ENCODE measurements at regions not wholly inside any gene's neighbourhood (a gene's known extent, or its start where the extent isn't known, plus 50 kb on each side); places are given as distances from the start of the nearest gene placed in this dataset.
"Not testable (repeated sequence)": the region's sequence is repeated elsewhere in the genome, so short reads cannot be mapped to it uniquely, and the experiment has no call there.

DNA sequence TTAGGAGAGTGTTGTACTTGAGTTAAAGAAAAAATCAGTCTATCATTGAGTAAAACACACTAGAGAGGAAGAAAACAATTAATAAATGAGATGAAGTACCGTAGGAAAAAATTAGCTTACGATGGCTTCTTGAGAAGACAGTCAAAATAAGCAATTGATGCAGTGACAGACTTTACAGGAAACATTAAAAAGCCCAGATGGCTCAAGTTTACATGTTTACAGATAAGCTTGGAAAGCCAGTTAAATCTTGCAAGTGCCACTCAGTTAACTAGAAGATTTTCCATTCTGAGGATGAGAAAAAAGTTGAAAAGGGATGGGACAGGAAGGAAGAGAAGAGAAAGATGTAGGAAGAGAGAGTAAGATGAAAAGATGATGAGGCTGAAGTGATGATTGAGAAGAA lies 288.8 kb upstream of the FERMT1 start:
- no peak for DNase-seq

DNA sequence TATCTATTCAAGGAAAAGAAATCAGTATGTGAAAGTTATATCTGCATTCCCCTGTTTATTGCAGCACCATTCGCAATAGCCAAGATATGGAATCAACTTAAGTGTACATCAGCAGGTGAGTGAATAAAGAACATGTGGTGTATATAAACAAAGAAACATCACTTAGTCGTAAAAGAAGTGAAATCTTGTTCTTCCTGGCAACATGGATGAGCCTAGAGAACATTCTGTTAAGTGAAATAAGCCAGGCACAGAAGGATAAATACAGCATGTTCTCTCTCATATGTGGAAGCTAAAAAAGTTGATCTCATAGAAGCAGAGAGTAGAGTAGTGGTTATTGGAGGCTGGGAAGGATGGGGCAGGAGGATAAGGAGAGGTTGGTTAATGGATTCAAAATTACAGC lies 287.9 kb upstream of the FERMT1 start:
- no peak for DNase-seq

DNA sequence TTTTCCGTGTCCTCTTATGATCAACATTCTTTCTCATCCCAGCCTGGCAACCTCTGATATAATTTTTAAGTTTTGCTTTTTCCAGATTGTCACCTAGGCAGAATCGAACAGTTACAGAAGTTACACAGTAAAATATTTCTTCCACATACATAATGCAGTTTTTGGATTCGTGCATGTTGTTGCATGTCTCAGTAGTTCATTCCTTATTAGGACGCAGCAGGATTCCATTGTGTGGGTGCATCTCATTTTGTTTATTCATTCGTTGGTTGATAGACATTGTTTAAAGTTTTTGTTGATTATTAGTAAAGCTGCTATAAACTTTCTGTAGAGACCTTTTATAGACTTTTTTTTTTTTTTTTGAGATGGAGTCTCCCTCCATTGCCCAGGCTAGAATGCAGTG lies 284.3 kb upstream of the FERMT1 start:
- no peak for DNase-seq

DNA sequence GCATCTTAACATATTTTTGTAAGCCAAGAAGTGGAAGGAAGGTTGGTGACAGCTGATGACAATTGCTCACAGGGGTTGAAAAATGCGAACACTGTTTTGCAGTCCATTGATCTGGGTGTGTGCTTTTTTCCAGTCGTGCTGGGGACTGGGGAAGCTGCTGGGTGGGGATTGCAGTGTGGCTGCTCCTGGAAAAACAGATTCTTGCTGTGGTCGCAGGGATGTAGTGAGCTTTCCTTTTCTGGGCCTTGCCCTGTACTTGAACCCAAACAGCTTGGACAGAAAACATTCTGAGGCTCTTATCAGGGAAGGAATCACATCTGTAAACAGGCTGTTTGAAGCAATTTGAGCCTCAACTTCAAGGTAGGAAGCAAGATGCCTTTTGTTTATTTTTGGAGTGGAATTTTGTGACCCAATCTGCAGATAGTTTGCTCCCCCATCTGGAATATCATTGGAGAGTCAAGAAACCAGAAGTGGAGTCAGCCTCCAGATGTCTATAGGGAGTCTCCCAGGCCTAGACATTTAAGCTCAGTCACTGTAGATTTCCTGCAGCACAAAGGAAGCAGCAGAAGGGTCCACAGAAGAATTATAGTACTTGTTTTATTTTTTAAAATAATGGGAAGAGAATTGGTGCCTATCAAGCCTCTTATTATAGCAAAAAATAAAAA lies 279.2 kb upstream of the FERMT1 start:
- DNase-seq = peak; percentile 35

DNA sequence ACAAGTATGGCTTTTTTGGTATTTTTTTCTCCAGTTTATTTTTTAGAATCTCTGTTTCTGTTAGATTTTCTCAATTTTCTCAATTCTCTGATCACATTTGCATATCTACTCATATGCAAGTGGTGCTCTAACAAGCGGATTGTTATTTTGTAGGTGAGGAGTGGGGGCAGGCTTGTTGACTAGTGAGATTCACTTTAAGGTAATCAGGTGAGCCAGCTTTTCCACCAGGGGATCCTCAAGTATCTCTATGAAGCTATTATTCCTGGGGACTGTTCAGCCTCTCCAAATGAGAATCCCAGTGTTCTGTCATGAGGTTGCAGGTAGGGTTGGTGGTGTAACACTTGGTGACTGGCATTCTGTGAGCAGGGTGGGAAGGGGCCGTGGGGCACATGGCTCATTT lies 274.3 kb upstream of the FERMT1 start:
- DNase-seq = peak; percentile 52

DNA sequence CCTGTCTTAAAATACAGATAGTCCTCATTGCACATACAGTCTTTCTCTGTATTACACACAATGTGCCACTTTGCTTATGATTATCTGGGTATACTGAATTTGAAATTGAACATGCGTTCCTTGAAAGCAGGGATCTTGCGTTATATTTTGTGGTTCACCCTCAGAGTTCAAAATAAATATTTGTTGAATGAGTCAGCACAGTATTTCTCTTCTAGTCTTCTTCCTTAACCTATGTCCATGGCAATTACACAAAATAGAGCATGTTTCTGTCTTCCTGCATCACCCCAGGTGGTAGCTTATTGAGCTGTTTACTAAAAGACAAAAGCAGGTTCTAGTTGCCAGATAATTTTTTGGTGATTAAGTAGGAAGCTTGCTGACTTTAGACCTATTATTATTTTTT lies 272.9 kb upstream of the FERMT1 start:
- DNase-seq = peak; percentile 97

DNA sequence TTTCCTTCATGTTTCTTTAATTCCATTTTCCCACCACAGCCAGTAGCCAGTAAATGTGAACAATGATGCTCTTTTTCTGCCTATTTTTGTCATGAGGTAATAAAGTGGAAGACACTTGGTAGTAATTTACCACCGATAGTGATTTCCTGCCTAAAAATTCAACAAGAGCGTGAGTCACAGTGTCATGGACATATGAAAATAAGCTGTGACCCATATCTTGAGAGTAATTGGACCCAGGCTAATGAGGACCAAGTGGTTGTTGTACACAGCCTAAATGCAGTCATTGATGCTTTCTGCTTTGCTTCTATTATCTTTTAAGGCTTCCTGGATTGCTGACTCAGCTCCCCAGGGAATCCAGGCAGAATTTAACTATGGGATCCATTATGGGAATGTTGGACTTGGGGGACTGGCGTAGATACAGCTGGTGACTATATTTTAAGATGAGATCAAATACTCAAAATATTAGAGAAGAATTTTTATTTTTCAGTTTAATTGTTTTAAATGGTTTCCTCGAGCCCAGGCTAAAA lies 265.9 kb upstream of the FERMT1 start:
- DNase-seq = no peak

DNA sequence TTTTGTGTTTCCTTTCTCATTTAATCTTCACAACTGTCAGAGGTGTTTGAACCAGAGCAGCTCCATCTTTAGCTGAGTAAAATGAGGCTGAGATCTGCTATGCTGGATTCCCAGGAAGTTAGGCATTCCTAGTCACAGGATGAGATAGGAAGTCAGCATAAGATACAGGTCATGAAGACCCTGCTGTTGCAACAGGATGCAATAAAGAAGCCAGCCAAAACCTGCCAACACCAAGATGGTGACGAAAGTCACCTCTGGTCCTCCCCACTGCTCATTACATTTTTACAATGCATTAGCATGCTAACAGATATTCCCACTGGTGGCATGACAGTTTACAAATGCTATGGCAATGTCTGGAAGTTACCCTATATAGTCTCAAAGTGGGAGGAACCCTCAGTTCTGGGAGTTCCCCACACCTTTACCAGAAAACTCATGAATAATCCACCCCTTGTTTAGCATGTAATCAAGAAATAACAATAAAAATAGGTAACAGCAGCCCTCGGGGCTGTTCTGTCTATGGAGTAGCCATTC lies 262.2 kb upstream of the FERMT1 start:
- DNase-seq = no peak

DNA sequence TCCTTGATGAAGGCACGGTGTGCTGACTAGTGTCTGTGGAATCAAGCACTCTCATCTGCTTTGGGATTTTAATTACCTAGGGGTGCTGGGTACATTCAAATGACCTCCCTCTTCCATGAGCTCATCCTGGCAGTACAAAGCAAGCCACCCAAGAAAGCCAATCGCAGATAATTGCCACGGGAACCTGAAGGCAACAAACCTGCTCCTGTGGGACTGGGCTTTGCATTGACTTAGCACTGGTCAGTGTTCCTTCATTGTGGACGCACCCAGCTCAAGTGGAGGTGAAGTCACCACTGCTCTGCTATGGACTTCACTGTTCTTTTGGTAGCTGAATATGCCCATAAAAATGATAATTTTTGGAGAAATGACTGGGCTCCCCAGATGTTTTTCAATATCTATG lies 261.6 kb upstream of the FERMT1 start:
- peak; percentile 49 for DNase-seq

DNA sequence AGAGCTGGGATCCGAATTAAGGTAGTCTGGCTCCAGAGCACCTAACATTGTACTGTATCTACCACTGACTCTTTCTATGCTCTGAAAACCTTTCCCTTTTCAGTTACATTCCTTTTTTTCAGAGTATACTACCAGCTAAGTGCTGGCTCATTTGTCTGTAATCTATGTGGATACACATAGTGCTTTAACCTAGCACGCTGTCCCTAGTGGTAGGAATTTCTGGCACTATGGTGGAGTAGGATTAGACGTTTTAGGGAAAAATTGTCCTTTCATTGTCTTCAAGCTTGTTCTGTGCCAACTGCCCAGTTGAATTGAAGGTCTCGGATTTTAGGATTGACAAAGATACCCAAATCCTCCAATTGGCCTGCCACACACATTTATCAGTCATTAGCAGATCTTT lies 259.1 kb upstream of the FERMT1 start:
- DNase-seq = no peak

DNA sequence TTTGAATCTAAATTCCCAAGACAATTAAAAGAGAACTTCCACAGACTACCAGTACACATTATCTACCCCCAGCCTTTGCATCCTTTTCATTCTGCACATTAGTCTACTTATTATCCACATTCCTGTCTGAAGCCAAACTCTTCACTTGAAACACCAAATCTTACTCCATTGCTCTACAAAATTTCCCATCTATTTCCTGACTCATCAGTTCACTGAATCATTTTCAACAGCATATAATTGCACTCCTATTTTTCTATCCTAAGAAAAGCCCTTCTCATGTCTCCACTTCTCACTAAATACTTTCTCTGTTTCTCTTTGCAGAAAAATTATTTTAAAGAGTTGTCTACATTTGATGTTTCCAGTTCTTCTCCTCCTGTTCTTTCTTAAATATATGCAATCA lies 239.4 kb upstream of the FERMT1 start:
- DNase-seq = no peak

DNA sequence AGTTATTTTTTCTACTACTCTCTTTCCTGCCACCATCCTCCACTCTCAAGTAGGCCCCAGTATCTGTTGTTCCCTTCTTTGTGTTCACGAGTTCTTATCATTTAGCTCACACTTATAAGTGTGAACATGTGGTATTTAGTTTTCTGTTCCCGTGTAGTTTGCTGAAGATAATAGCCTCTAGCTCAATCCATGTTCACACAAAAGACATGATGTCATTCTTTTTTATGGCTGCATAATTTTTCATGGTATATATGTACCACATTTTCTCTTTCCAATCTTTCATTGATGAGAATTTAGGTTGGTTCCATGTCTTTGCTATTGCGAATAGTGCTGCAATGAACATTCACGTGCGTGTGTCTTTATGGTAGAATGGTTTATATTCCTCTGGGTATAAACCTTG lies 237.9 kb upstream of the FERMT1 start:
- no peak for DNase-seq

DNA sequence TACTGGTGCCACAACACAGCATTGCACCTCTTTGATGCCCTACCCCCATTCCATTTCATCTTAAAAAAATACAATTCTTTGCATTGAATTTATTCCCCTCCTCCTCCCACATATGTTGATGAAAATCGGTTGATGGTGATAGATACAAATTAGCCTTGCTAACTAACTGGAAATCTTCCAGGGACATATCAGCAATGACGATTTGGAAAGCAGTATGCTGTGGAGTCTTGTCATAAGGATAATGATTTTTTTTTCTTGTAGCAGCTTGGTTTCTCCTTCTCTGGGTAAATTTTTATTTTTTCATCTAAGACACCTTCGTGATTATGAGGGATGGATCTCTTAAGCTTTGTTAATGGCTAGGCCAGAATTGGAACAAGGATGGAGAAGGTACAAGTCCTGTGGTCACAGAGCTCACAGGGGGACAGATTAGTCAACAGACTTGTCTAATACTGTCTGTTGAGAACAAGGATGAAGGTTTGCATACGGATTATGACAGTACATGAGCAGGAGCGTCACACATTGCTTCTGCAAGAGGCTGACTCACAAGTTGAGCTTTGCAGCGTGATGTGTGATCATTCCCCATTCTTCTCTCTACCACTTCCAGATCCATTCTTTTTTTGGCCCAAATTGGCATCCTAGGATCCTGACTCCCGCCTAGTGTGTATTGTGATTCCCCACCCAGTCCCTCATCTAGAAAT lies 233.1 kb upstream of the FERMT1 start:
- no peak for DNase-seq

DNA sequence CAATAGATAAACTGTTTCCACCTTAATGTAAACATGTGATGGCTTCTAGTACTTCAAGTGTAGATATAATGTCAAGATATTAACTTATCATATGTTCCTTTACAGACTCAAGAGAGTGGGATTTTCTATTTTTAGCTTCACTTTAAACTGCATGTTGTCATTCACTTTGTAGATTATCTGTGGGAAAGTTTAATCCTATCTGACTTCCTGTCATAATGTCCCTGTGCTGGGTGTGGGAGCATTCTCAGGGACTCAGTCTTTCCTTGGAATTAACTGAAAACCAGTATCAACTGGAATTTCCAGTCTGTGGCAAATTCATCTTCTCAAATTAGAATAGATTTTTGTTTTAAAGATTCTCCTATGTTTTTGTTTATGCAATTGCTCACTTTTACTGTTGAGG lies 226.1 kb upstream of the FERMT1 start:
- DNase-seq = no peak

DNA sequence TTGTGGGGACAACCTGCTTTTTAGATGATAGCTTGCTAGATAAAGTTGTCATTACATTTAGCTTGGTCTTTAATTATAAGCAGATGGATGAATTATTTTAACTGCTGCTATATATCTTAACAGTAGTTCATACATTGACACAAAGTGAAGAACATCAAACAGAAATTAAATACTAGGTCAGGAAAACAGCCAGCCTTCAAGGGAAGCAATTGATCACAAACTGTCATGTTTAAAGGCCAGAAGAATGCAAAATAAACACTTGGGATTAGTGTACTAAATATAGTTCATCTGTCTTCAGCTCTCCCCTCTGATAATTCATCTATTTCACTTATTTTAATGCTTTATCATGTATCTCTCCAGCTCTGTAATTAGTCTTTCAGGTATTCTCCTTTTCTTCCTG lies 225.1 kb upstream of the FERMT1 start:
- peak; percentile 35 for DNase-seq

DNA sequence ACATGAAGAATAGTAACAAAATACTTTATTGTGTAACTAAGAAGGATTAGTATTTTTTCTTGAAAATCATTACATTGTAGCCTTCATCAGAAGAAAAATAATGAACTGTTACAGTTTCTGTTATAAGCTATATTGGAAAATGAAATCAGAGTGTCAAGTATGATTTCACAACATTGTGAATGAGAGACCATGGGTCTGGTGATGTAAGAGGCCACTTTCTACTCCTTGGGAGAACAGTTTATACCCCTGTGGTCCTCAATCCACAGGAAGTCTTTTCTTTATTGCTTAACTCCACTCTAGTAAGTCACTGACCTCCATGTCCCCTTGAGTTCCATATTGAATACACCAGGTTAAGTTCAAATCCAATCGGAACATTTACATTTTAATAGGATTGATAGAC lies 218.7 kb upstream of the FERMT1 start:
- DNase-seq = no peak

DNA sequence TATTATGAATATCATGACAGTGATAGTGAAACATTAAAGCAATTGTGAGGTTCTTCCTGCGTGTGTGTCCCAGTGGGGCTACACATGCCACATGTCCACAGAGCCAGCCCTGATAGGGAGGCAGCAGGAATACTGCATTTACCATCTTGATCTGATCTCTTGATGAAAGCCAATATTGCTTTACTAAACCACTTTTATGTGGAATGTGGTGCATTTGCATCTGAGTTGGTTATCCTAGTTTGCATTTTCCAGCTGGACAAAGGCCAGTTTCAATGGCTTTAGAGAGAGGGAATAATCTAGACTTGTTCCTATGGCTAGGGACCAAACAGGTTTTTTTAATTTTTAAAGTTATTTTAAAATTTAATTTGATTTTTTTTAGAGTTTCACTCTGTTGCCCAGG lies 216.3 kb upstream of the FERMT1 start:
- DNase-seq = no peak

DNA sequence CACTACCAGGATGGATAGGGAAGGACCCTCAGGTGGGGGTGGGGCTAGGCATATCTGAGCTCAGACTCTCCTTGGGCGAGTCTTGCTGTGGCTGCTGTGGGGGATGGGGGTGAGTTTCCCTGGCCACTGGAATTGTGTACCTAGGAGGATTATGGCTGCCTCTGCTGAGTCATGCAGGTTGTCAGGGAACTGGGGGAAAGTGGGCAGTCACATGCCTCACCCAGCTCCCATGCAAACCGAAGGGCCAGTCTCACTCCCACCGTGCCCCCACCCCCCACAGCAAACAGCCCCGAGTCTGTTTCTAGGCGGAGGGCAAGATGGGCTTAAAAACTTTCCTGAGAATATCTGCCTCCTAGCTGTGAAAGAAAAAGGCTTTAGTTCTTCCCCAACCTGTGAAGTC lies 210.3 kb upstream of the FERMT1 start:
- no peak for DNase-seq

DNA sequence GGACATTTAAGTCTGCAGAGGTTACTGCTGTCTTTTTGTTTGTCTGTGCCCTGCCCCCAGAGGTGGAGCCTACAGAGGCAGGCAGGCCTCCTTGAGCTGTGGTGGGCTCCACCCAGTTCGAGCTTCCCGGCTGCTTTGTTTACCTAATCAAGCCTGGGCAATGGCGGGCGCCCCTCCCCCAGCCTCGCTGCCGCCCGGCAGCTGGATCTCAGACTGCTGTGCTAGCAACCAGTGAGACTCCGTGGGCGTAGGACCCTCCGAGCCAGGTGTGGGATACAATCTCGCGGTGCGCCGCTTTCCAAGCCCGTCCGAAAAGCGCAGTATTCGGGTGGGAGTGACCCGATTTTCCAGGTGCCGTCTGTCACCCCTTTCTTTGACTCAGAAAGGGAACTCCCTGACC lies 198.4 kb upstream of the FERMT1 start:
- DNase-seq = not testable (repeated sequence)

DNA sequence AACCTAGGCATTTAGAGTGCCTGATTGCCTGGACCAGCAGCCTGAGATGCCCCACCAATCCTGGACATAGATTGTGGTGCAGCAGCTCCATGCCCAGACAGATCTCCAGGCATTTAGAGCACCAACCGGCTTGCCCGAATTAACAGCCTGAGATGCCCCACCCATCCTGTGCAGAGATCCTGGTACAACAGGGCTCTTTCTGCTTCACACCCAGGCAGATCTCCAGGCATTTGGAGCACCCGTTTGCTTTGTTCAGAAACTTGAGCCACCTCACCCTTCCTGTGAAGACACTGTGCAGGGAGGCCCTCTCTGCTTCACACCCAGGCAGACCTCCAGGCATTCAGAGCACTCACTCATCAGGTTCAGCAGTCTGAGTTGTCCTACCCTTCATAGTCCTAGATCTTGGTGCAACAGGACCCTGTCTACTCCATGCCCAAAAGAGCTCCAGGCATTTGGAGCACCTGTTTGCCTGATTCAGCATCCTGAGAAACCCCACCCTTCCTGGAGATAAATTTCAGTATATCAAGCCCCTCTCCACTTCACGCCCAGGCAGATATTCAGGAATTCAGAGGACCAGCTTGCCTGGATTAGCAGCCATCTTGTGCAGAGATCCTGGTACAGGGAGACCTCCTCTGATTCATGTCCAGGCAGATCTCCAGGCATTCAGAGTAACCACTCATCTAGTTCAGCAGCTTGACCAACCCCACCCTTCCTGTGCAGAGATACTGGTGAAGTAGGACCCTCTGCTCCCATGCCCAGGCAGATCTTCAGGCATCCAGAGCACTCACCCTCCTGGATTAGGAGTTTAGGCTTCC lies 189.2 kb upstream of the FERMT1 start:
- DNase-seq = no peak

DNA sequence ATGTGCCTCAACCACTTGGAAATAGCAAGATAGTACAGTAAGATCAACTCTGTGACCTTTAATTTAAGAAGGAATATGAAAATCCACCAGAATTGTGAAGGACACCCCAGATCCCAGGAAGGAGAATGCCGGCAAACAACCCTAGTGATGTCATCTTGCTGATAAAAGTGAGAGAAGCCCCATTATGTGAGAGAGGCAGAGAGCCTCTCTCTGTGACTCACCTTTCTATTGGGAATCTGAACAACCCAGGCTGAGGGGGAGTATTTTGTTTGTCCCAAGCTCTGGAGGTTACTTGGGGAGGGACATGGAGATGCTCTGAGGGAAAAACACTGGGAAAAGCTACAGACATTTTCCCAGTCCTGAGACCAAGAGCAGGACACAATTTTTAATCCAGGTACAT lies 188.3 kb upstream of the FERMT1 start:
- no peak for DNase-seq

DNA sequence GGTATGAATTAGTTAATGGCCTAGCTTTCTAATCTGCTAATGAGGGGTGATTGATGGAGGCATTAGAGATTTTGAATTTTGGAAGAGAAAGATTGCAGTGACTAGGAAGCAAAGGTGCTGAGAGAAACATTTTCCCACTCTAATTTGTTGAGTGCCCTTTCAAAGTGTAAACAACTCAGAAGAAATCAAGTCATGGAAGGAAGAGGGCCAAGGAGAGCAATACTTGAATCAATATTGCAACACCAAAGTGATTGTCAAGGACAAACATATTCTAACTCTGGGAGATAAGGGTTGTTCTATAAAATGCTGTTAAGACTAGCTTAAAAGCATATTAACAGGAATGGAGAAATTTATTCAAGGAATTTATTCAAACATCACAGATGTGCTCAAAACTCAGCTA lies 182.7 kb upstream of the FERMT1 start:
- DNase-seq = no peak

DNA sequence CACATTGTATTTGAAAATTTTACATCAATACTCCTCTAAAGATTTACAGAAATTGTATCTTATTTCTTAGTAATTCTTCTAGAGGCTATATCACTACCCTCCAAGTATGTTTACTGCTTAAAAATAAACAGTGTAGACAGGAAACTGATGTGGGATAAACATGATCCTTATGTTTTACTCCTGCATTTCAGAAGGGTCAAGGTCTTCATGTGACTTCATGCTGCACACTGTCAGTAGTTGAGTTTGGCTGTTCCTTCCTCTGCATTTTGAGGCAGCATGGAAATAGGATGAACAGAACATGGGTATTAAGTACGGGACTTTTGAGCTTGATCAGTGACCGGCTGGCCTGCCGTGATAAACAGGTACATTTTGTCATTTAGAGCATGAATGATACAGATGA lies 179.2 kb upstream of the FERMT1 start:
- no peak for DNase-seq

DNA sequence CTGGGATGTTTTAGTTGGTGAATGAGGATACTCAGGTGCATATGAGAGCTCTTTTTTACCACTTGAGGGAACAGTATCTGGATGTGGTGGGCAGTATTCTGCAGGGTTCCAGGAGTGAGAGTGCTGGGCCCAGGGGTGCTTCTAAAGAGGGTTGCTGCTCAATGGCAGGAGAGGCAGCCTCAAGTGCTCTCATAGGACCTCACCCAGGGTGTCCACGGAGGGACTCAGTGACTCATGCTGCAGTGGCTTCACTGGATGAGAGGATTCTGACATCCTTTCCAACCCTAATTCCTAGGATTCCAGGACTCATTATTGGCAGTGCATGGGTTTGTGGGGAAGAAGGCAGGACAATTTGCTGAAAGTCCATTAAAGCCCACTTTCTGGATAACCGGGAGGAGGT lies 176.6 kb upstream of the FERMT1 start:
- no peak for DNase-seq

All from NCI-H146 (cell line).